Ishikawa (cell line): ENCODE measurements at regions not wholly inside any gene's neighbourhood (a gene's known extent, or its start where the extent isn't known, plus 50 kb on each side); places are given as distances from the start of the nearest gene placed in this dataset.

Source experiments
- CEBPB ChIP-seq: IDR thresholded peaks from 2 replicates; pipeline ENCODE4 v1.6.1; 2012
- CREB1 ChIP-seq: IDR thresholded peaks from 2 replicates; pipeline ENCODE4 v1.6.1; 2012; ENCODE audit warnings: low read depth
- EGR1 ChIP-seq: IDR thresholded peaks from 2 replicates; pipeline ENCODE4 v1.6.1; 2012
- EP300 ChIP-seq: IDR thresholded peaks from 2 replicates; pipeline ENCODE4 v1.6.1; 2012; ENCODE audit warnings: borderline replicate concordance
- FOXM1 ChIP-seq: IDR thresholded peaks from 2 replicates; pipeline ENCODE4 v1.6.1; 2012; ENCODE audit warnings: low read depth, borderline replicate concordance
- MAX ChIP-seq: IDR thresholded peaks from 2 replicates; pipeline ENCODE4 v1.6.1; 2012
- NFIC ChIP-seq: IDR thresholded peaks from 2 replicates; pipeline ENCODE4 v1.6.1; 2012
- RAD21 ChIP-seq: IDR thresholded peaks from 2 replicates; pipeline ENCODE4 v1.6.1; 2012; ENCODE audit warnings: low read depth
- REST ChIP-seq: IDR thresholded peaks from 2 replicates; pipeline ENCODE4 v1.6.1; 2012; ENCODE audit warnings: low read depth, mild to moderate bottlenecking
- TAF1 ChIP-seq: IDR thresholded peaks from 2 replicates; pipeline ENCODE4 v1.6.1; 2012; ENCODE audit warnings: low read depth, mild to moderate bottlenecking
- TCF12 ChIP-seq: IDR thresholded peaks from 2 replicates; pipeline ENCODE4 v1.6.1; 2012; ENCODE audit warnings: low read depth
- TEAD4 ChIP-seq: IDR thresholded peaks from 2 replicates; pipeline ENCODE4 v1.6.1; 2012
- USF1 ChIP-seq: IDR thresholded peaks from 2 replicates; pipeline ENCODE4 v1.6.1; 2012
- YY1 ChIP-seq: IDR thresholded peaks from 2 replicates; pipeline ENCODE4 v1.6.1; 2012; ENCODE audit warnings: low read depth
- ZBTB7A ChIP-seq: IDR thresholded peaks from 2 replicates; pipeline ENCODE4 v1.6.1; 2012; ENCODE audit warnings: low read depth

- TF ChIP-seq TEAD4 (no peak), MAX (no peak), EGR1 (no peak), CREB1 (no peak), EP300 (no peak), TCF12 (no peak), ZBTB7A (no peak), CEBPB (no peak)
Measured at GRCh38 chr4:164312671-164313070, 441.3 kb upstream of the SMIM31 start.

- TF ChIP-seq NFIC (no peak), YY1 (no peak), RAD21 (no peak), CEBPB (no peak), TAF1 (no peak)
Measured at GRCh38 chr4:164313853-164314252, 440.1 kb upstream of the SMIM31 start.

- no peak for TF ChIP-seq YY1
- no peak for TF ChIP-seq RAD21
Measured at GRCh38 chr4:164318350-164318749, 435.6 kb upstream of the SMIM31 start.

- TF ChIP-seq FOXM1 (no peak), ZBTB7A (no peak)
Measured at GRCh38 chr4:164319688-164320087, 434.2 kb upstream of the SMIM31 start.

- TF ChIP-seq TCF12 = no peak
Measured at GRCh38 chr4:164320847-164321246, 433.1 kb upstream of the SMIM31 start.

- TF ChIP-seq EP300 (no peak), TAF1 (no peak)
Measured at GRCh38 chr4:164326056-164326455, 427.9 kb upstream of the SMIM31 start.

- no peak for TF ChIP-seq TEAD4
- 0 out of 2 replicates have a peak, but pooled peaks have one; percentile 14 for TF ChIP-seq NFIC
Measured at GRCh38 chr4:164337219-164337944, 416.5 kb upstream of the SMIM31 start.

- TF ChIP-seq TCF12 (no peak), TEAD4 (no peak), NFIC (no peak), CEBPB (no peak), USF1 (no peak), EP300 (no peak), ZBTB7A (no peak), CREB1 (no peak), EGR1 (no peak)
Measured at GRCh38 chr4:164343472-164343976, 410.4 kb upstream of the SMIM31 start.

- TF ChIP-seq NFIC (no peak), TAF1 (no peak), TEAD4 (no peak), RAD21 (no peak), USF1 (no peak), EP300 (no peak), FOXM1 (no peak), REST (no peak), CEBPB (no peak), YY1 (no peak), EGR1 (no peak), MAX (no peak), ZBTB7A (no peak), CREB1 (no peak), TCF12 (no peak)
Measured at GRCh38 chr4:164345756-164346155, 408.2 kb upstream of the SMIM31 start.
